Activated CD8-positive, alpha-beta memory T cell treated with anti-CD3 and anti-CD28 coated beads, Interleukin-2, amount 50 U/mL, for 4 hours (primary cell): ENCODE measurements at regions not wholly inside any gene's neighbourhood (a gene's known extent, or its start where the extent isn't known, plus 50 kb on each side); places are given as distances from the start of the nearest gene placed in this dataset.
"Not testable (repeated sequence)": the region's sequence is repeated elsewhere in the genome, so short reads cannot be mapped to it uniquely, and the experiment has no call there.

ENCODE experiments used
- DNase-seq: peaks from one replicate; pipeline ENCODE4 v3.0.0-alpha.2; 2020

DNA sequence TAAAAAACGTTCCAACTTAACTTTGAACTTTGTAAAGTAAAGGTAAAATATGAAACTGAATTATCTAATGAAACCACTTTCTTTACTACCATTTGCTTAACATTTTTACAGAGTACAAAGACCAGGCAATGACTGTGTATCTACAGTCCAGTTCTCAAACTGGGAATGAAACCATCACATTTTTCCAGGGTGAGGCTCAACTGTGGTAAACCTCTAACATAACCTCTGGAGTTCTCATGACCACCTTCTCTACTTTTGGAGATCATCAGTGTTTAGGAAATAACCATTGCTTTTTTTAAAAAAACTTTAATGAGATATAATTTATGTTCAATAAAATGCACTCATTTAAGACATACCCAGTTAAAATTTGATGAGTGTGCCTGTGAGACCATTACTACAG is 223.5 kb downstream of the RNF152 start:
- no peak for DNase-seq

- DNase-seq = no peak
These were observed 225.8 kb downstream of the RNF152 start for GRCh38 chr18:61666876-61667590.

- no peak for DNase-seq
These were observed 228.3 kb downstream of the RNF152 start for GRCh38 chr18:61664419-61665084.

- no peak for DNase-seq
These were observed 230.1 kb downstream of the RNF152 start for GRCh38 chr18:61662726-61663125.

GRCh38 chr18:61658431-61658830 is 234.4 kb downstream of the RNF152 start:
- DNase-seq = no peak

DNA sequence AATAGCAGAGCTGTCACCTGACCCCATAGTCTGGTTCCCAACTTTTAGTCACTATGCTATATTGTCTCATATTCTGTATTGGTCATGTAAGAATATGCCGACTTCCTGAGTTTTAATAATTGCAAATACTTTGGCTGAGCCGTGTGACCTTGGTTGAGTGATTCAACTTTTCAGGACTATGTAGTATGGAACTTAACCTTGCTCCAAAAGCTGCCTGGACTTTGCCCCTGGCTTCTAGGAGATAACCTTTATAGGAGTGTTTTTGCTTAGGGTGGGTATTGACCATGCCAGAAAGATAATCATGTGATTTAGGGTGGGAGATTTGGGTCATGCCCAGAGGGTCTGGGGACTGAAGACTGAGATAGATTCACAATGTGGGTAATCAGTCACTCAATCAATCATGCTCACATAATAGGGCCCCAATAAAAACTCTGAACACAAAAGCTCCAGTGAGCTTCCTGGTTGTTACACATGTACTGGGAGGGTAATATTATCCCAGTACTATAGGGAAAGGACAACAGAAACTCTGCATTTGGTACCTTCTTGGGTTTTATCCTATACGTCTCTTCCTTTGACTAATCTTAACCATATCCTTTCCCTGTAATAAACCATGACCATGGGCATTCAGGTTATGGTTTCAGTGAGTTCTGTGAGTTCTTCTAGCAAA is 235.6 kb downstream of the RNF152 start:
- no peak for DNase-seq

GRCh38 chr18:61655630-61656029 is 237.2 kb downstream of the RNF152 start:
- DNase-seq = no peak

GRCh38 chr18:61653823-61654551 is 238.8 kb downstream of the RNF152 start:
- DNase-seq = no peak

DNA sequence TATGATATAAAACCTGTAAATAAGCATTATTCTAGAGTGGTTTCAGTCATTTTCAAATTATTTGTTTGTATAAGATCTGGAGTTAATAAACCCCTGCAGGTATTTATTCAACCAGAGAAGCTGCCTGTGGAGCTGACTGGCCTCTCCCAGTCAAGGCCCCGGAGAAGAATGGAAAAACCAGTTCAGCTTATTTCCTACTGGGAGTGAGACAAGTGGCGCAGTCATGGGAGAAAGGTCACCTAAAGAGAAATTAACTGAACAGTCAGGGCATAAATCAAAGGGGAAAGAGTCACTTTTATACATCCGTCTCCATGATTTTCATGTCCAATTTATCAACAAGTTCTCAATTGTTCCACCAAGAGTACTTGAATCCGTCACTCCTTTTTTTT is 240.9 kb downstream of the RNF152 start:
- no peak for DNase-seq

- no peak for DNase-seq
These were observed 241.5 kb downstream of the RNF152 start for GRCh38 chr18:61651145-61651879.

DNA sequence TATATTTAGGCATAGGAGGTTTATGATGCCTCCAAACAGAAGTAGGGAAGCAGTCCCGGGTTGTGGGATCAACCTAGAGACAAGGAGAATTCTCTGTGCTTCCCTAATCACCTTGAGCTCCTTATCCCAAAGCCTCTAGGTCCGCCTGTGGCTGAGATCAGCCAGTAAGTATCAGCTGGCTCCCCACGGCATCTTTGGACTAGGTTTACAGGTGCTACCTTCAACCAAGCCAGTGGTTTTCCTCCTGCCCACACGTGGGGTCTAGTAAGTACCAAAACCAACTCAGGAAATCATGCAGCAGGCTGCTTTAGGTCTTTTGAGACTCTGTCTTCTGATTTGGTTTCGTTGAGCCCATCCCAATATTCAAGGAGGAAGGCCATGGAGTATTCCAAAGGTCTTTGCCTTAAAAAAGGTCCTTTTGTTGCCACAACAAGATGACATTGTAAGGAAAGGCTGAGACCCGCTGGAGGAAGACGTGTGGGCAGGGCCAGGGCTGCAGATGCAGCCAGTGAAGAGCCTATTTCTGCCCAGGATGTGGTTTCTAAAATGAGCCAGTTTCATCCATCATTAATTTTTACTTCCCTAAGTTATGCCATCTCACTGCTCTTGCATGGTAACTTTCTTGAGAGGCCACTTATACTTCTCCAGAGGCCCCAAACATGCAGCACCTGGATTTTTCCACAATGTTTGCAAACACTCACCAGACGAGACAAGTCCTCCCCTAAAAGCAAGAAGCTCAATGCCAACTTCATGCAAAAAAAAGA is 248.7 kb downstream of the RNF152 start:
- DNase-seq = no peak

- DNase-seq = no peak
These were observed 252.9 kb downstream of the RNF152 start for GRCh38 chr18:61639886-61640285.

DNA sequence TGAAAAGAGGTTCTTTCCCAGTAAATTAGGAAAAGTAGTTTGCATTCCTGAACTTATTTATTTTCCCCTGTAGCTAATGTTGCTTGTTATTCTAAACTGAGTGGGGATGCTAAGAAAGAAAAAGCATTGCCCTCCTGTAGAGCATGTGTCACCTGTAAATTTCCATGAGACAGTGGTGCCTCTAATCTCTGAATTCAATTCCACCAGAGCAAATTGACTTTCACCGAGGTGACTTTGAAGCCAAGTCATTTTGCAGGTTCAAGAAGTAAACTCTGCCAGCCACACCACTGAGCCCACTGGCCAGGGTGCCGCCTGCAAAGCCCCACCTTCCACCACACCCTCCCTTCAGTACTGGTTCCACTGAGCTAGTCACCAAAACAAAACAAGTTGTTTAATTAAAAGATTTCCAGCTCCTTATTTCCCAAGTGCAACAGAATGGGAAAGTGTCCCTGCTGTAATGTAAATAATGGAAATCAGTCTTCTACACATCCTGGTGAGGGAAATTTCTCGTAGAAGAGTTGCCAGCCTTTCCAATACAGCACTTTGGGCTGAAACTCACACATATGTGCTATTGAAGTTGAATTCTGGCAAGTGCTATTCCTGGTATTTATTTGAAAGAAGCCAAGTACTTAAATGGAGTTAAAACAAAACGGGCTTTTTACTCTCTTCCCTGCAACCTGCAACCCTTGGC is 254.8 kb downstream of the RNF152 start:
- DNase-seq = no peak

DNA sequence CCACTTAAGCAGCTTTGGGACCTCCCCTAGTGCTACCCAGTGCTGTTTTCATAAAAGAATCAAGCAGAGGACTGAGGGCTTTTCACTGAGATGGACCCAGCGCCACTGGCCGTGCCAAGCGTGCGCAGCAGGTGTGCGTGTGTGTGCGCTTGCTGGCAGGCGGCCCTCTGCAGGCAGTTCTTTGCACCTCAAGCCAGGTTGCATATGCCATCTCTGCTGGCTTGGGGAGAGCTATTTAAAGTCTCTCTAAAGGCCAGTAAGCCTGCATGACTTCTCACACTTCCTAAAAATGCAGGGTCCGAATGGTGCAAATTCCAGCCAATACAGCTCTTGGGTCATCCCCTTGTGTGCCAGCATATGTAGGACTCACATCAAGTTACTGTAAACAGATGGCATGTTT is 255.5 kb downstream of the RNF152 start:
- no peak for DNase-seq

- DNase-seq = peak; percentile 26
These were observed 256.8 kb downstream of the RNF152 start for GRCh38 chr18:61635901-61636528.

- DNase-seq = no peak
These were observed 264.7 kb downstream of the RNF152 start for GRCh38 chr18:61628085-61628484.

DNA sequence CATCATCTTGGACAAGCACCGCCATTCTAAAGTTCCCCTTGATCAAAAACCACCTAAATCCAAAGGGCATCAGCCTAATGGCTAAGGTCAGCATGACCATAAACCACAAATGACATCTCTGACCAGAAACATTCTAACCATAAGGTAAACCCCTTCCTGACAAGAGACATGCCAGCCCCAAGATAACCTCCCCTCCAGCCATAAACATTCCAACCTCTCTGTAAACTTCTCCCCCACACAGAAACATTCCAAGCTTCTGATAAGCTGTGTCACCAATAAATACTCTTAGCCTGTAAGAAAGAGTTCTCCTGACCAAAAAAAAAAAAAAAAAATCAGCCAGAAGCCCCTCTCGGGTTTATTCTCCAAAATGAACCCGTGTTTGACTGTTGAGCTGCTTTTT is 268.2 kb downstream of the RNF152 start:
- DNase-seq = not testable (repeated sequence)

DNA sequence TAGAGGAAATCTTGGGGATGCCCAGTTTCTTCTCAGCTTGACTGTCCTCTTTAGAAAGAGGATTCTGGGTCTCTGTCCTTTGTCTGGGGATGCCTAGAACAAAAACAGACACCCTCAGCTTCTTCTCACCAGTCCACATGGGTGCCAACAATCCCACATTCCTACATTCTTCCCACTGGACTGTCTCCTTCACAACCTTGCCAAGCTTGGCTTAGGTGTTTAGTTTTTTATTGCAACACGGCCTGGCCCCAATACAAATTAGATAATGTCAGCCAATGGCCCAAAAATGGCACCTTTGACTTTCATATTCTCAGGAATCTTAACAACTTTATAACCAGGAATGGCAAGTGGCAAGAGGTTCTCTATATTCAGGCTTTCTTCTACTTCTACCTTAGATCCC is 273.0 kb downstream of the RNF152 start:
- no peak for DNase-seq

GRCh38 chr18:61618816-61619215 is 274.0 kb downstream of the RNF152 start:
- no peak for DNase-seq

- no peak for DNase-seq
These were observed 276.6 kb downstream of the RNF152 start for GRCh38 chr18:61616111-61616610.

GRCh38 chr18:61612517-61612916 is 279.3 kb downstream of the CDH20 start:
- DNase-seq = no peak
